Pancreas (tissue), 10 donors: ENCODE measurements at regions not wholly inside any gene's neighbourhood (a gene's known extent, or its start where the extent isn't known, plus 50 kb on each side); places are given as distances from the start of the nearest gene placed in this dataset.
"Not testable (repeated sequence)": the region's sequence is repeated elsewhere in the genome, so short reads cannot be mapped to it uniquely, and the experiment has no call there.

Experiments used
- ATAC-seq, 4 donors: fragments of 200-7000 bp; cut with Tn5 transposase; one replicate each; pipeline versions ENCODE4 v1.8.0 to v1.9.1; 2020; ENCODE audit warnings: mild to moderate bottlenecking in 4 of 4, moderate library complexity in 4 of 4
- DNase-seq, 6 donors: peaks; one replicate each; pipeline ENCODE4 v3.0.0-alpha.2; 2020
- FAIRE-seq: peaks from 2 replicates; lab custom pipeline; 2012; peaks lifted over from hg19 to GRCh38; lab: Jason Lieb, UNC
- H3K27ac ChIP-seq, 4 donors: fragments of 200-600 bp; sonication (generic); 1 replicate in 3 of 4; 2 replicates in 1 of 4; pipeline versions ENCODE4 v1.5.0 to v1.8.0; 2020
- H3K27me3 ChIP-seq, 4 donors: fragments of 200-600 bp; one replicate each; pipeline ENCODE4 v1.8.0; 2021
- H3K36me3 ChIP-seq, 3 donors: fragments of 200-600 bp; sonication (generic) in 1 of 3; one replicate each; pipeline versions ENCODE4 v1.5.0 to v1.8.0; 2020 to 2021
- H3K4me1 ChIP-seq, 3 donors: fragments of 200-600 bp; one replicate each; pipeline ENCODE4 v1.8.0; 2021
- H3K4me3 ChIP-seq, 4 donors: fragments of 200-600 bp; sonication (generic) in 2 of 4; one replicate each; pipeline versions ENCODE4 v1.5.0 to v1.8.0; 2020 to 2021
- H3K9me3 ChIP-seq, 4 donors: fragments of 200-600 bp; one replicate each; pipeline ENCODE4 v1.8.0; 2021
- WGBS, 2 donors: extraction: QIAGEN DNeasy Blood & Tissue Kit; methylation state at CpG; one replicate each; pipeline ENCODE4 v1.1.7; 2013; 5-methylcytosine and 5-hydroxymethylcytosine counted together
- intact Hi-C, 3 donors: fragments of 100-400 bp; cut with DNase I; formaldehyde crosslinking; loops; one replicate each; pipeline versions ENCODE4 v1.11.1 to v1.14.2; 2022
- TF ChIP-seq, protein P1 (sequence below), 4 donors: fragments of 200-600 bp; sonication (generic) in 3 of 4; IDR thresholded peaks; one replicate each; pipeline versions ENCODE4 v1.5.0 to v1.8.0; 2021; ENCODE audit warnings: antibody characterized with exemption in 4 of 4
- donor health status: healthy with polysubstance abuse.
- donor health status: DM: no; HTN: no; CAD: no; lungs with moderate emphysema.
- donor health status: DM: no; HTN: no; CAD: no.
- donor health status: control.
- donor health status: control.
- donor health status: Bipolar disorder and iron deficiency.
- donor health status: DM: yes; HTN: yes; CAD: no.
- donor health status: DM: no; HTN: no; CAD: no.
- donor health status: DM: no; HTN: no; CAD: no.
- donor health status: DM: yes; HTN: yes; CAD: no.

DNA sequence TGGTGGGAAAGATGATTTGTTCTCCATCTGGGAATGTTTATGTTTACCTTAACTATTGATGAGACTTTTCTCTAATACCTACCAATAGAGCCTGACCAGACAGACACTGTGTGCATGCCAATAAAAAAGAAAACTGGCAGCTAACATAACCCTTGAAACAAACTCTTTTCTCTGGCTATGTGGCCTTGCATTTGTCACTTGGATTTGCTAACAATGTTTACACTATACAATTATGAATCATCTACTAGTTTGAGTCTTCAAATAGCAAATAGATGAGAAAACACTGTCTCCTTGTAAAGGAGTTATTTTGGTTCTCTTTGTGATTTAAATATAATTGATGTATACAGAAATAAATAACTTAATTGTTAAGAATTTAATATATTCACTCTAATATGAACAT, 273.1 kb downstream of the SEMA3D start:
- Histone ChIP-seq H3K27ac (no peak overlapping the region), H3K9me3 (no peaks in the 10 kb centered on the region), H3K36me3 (no peaks in the 10 kb centered on the region), H3K4me3 (no peak overlapping the region), H3K27me3 (no peaks in the 10 kb centered on the region), H3K4me1 (no peaks in the 10 kb centered on the region)
- intact Hi-C loops: no loop called here
- TF ChIP-seq, protein P1, sequence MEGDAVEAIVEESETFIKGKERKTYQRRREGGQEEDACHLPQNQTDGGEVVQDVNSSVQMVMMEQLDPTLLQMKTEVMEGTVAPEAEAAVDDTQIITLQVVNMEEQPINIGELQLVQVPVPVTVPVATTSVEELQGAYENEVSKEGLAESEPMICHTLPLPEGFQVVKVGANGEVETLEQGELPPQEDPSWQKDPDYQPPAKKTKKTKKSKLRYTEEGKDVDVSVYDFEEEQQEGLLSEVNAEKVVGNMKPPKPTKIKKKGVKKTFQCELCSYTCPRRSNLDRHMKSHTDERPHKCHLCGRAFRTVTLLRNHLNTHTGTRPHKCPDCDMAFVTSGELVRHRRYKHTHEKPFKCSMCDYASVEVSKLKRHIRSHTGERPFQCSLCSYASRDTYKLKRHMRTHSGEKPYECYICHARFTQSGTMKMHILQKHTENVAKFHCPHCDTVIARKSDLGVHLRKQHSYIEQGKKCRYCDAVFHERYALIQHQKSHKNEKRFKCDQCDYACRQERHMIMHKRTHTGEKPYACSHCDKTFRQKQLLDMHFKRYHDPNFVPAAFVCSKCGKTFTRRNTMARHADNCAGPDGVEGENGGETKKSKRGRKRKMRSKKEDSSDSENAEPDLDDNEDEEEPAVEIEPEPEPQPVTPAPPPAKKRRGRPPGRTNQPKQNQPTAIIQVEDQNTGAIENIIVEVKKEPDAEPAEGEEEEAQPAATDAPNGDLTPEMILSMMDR (IDR thresholded peaks at IDR 0.05): no peak
- FAIRE-seq: no peak
- no peak for ATAC-seq
- no peak for DNase-seq

DNA sequence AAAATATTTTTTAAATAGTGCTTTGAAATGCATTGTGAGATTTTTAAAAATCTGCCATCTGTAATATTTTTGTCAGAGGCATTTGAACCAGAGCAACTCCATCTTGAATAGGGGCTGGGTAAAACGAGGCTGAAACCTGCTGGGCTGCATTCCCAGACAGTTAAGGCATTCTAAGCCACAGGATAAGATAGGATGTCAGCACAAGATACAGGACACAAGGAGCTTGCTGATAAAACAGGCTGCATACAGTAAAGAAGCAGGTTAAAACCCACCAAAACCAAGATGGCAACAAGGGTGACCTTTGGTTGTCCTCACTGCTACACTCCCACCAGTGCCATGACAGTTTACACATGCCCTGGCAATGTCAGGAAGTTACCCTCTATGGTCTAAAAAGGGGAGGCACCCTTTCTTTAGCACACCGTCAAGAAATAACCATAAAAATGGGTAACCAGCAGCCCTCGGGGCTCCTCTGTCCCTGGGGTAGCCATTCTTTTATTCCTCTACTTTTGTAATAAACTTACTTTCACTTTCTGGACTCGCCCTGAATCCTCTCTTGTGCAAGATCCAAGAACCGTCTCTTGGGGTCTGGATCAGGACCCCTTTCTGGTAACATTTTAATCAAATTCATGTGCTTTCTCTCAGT, 273.7 kb downstream of the SEMA3D start:
- no peaks in the 10 kb centered on the region for H3K9me3 ChIP-seq
- no peak for FAIRE-seq
- H3K27me3 ChIP-seq: no peaks in the 10 kb centered on the region
- 60 to 72% methylated on average over 5 of the region's 5 CpGs for WGBS, 2 donors
- DNase-seq: no peak
- no peaks in the 10 kb centered on the region for H3K4me1 ChIP-seq
- no peak overlapping the region for H3K27ac ChIP-seq
- intact Hi-C loops: no loop called here
- no peaks in the 10 kb centered on the region for H3K36me3 ChIP-seq
- TF ChIP-seq, protein P1 (IDR thresholded peaks at IDR 0.05): no peak
- H3K4me3 ChIP-seq: no peak overlapping the region
- no peak for ATAC-seq

DNA sequence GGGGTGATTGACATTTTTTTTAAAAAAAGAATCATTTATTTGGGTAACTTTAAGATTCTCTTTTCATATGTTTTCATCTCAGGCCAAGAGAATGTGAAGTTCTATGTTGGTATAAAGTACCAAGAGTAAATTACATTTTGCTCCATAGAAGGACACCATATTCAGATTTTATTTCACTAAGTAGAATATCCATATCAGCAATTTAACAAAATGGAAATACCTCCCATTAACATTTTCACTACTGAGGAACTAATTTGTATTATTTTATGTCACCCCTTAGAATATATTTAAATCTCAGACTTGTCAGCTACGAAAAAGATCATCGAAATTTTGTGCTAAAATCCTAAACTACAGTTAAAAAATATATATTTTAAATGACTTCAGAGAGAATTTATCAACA, 274.3 kb downstream of the SEMA3D start:
- no peak for DNase-seq
- H3K4me1 ChIP-seq: no peaks in the 10 kb centered on the region
- TF ChIP-seq, protein P1 (IDR thresholded peaks at IDR 0.05): no peak
- intact Hi-C loops: no loop called here
- no peaks in the 10 kb centered on the region for H3K36me3 ChIP-seq
- 81 to 92% methylated on average over 2 of the region's 2 CpGs for WGBS, 2 donors
- H3K9me3 ChIP-seq: no peaks in the 10 kb centered on the region
- FAIRE-seq: peak; percentile 70
- no peaks in the 10 kb centered on the region for H3K27me3 ChIP-seq
- ATAC-seq: no peak
- no peak overlapping the region for H3K4me3 ChIP-seq
- H3K27ac ChIP-seq: no peak overlapping the region

DNA sequence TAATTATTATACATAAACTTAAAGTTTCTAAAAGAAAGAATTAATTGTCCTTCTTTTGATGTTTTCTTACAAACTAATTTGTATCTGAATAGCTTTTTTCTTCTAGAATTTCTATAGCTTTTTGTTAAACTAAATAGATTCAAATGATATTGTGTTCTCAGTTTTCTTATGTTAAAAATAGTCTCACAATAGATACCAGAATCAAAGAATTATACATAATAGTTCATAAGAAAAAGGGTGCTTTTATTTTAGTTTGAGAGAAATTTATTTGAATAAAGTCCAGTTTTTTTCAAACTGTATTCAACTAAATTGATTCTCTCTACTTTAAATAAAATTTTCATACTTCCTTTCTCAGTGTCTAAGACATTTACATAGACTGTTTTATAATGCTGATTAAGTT, 274.8 kb downstream of the SEMA3D start:
- no peaks in the 10 kb centered on the region for H3K27me3 ChIP-seq
- no peak overlapping the region for H3K27ac ChIP-seq
- DNase-seq (no peak), ATAC-seq (no peak), FAIRE-seq (peak; percentile 72)
- H3K36me3 ChIP-seq: no peaks in the 10 kb centered on the region
- H3K4me1 ChIP-seq: no peaks in the 10 kb centered on the region
- intact Hi-C loops: no loop called here
- TF ChIP-seq, protein P1 (IDR thresholded peaks at IDR 0.05): no peak
- no peaks in the 10 kb centered on the region for H3K9me3 ChIP-seq
- H3K4me3 ChIP-seq: no peak overlapping the region

DNA sequence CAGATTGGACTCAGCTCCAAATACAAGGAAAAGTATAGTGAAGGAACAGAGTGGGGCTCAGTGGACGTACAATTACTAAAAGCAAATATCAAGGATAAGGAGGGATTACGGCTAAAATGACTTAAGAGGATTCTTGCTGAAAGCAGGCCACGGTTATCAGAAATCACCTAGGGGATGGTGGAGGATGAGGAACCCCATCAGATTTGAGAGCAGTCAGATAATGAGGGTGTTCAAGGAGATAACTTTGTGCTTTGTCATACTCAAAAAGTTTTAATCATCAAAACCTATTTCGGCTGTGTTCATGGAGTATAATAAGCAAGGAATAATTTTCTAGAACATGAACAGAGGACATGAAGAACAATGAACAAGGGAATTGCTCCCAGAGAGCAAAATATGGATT, 275.8 kb downstream of the SEMA3D start:
- DNase-seq (no peak), ATAC-seq (no peak), FAIRE-seq (no peak)
- Histone ChIP-seq H3K9me3 (no peaks in the 10 kb centered on the region), H3K27ac (no peak overlapping the region), H3K4me1 (no peaks in the 10 kb centered on the region), H3K27me3 (no peaks in the 10 kb centered on the region), H3K36me3 (no peaks in the 10 kb centered on the region), H3K4me3 (no peak overlapping the region)
- whole genome bisulfite sequencing, 2 donors: 82% methylated on average over 4 of the region's 4 CpGs
- TF ChIP-seq, protein P1 (IDR thresholded peaks at IDR 0.05): no peak
- intact Hi-C loops: no loop called here

DNA sequence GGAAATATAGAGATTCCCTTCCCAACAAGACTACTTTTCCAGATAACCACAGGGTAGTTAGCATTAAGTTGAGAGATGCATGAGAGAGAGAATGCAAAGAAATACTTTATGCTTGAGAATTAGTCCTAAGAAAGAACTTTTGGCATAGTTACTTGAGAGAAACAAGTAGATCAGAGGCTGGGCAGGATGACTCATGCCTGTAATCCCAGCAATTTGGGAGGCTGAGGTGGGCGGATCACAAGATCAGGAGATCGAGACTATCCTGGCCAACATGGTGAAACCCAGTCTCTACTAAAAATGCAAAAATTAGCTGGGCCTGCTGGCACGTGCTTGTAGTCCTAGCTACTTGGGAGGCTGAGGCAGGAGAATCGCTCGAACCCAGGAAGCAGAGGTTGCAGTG, 276.5 kb downstream of the SEMA3D start:
- FAIRE-seq, H3K4me3 ChIP-seq, intact Hi-C loops, ATAC-seq, H3K9me3 ChIP-seq, DNase-seq, H3K27me3 ChIP-seq, H3K36me3 ChIP-seq, H3K4me1 ChIP-seq, H3K27ac ChIP-seq: not testable (repeated sequence)
- 82 to 88% methylated on average over 5 of the region's 5 CpGs for WGBS, 2 donors
